Thyroid gland (tissue), 4 donors: ENCODE measurements at regions not wholly inside any gene's neighbourhood (a gene's known extent, or its start where the extent isn't known, plus 50 kb on each side); places are given as distances from the start of the nearest gene placed in this dataset.

Experiments
- POLR2A ChIP-seq, 2 donors: fragments of 450-650 bp; IDR thresholded peaks; one replicate each; pipeline ENCODE4 v1.6.1; 2017; ENCODE audit warnings: antibody characterized with exemption in 2 of 2, mild to moderate bottlenecking in 2 of 2, moderate library complexity in 1 of 2
- TF ChIP-seq, protein P1 (sequence below), 6 experiments: fragments of 200-600 bp in 3 of 6; fragments of 450-650 bp in 3 of 6; sonication (generic) in 3 of 6; IDR thresholded peaks; one replicate each; pipeline ENCODE4 v1.5.1; 2016 to 2019; ENCODE audit warnings: antibody characterized with exemption in 6 of 6, mild to moderate bottlenecking in 2 of 6, inconsistent platforms in 1 of 6, moderate library complexity in 1 of 6

DNA sequence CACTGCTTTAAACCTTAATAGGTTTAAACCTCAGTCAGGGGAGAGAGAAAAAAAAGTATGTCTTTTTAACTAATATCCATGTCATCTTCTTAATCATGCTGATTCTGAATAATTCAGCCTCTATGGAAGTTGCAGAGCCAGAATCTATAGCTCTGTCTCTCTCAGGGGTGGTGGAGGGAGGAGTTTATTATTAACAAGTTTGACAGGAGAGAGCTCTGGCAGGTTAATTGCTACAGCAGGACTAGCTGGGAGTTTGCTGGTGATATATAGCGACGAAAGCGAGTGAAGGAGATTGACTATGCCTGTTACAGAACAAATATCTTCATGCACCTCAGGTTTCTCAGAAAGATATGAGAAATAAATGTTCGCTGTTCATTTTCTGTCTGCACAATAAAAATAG, 586.4 kb downstream of the TLE4 start:
- TF ChIP-seq, protein P1, sequence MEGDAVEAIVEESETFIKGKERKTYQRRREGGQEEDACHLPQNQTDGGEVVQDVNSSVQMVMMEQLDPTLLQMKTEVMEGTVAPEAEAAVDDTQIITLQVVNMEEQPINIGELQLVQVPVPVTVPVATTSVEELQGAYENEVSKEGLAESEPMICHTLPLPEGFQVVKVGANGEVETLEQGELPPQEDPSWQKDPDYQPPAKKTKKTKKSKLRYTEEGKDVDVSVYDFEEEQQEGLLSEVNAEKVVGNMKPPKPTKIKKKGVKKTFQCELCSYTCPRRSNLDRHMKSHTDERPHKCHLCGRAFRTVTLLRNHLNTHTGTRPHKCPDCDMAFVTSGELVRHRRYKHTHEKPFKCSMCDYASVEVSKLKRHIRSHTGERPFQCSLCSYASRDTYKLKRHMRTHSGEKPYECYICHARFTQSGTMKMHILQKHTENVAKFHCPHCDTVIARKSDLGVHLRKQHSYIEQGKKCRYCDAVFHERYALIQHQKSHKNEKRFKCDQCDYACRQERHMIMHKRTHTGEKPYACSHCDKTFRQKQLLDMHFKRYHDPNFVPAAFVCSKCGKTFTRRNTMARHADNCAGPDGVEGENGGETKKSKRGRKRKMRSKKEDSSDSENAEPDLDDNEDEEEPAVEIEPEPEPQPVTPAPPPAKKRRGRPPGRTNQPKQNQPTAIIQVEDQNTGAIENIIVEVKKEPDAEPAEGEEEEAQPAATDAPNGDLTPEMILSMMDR (IDR thresholded peaks at IDR 0.05) = no peak
- TF ChIP-seq POLR2A (IDR thresholded peaks at IDR 0.05) = no peak
